ENCODE measurements at regions not wholly inside any gene's neighbourhood (a gene's known extent, or its start where the extent isn't known, plus 50 kb on each side); places are given as distances from the start of the nearest gene placed in this dataset.

- ATAC-seq = no peak
- no peak for DNase-seq
Measured at GRCh38 chr2:7815726-7816125, 866.1 kb upstream of the ID2 start.

- no peak for DNase-seq
- ATAC-seq = no peak
Measured at GRCh38 chr2:7816233-7816632, 865.6 kb upstream of the ID2 start.

GRCh38 chr2:7816944-7817343 is 864.9 kb upstream of the ID2 start:
- DNase-seq = no peak
- ATAC-seq = no peak

GRCh38 chr2:7819316-7819715 is 862.5 kb upstream of the ID2 start:
- DNase-seq = no peak

GRCh38 chr2:7819850-7820249 is 862.0 kb upstream of the ID2 start:
- DNase-seq (no peak), ATAC-seq (no peak)

More at GRCh38 chr2:7819316-7819715, 862.5 kb upstream of the ID2 start:
- no peak for ATAC-seq

GRCh38 chr2:7824211-7824610 is 857.6 kb upstream of the ID2 start:
- ATAC-seq (no peak), DNase-seq (no peak)

- ATAC-seq (peak; percentile 87), DNase-seq (peak; percentile 8)
Measured at GRCh38 chr2:7825591-7826312, 856.1 kb upstream of the ID2 start.

GRCh38 chr2:7826656-7827055 is 855.2 kb upstream of the ID2 start:
- ATAC-seq (no peak), DNase-seq (no peak)

GRCh38 chr2:7829241-7829640 is 852.6 kb upstream of the ID2 start:
- ATAC-seq = no peak
- DNase-seq = no peak

GRCh38 chr2:7830616-7831015 is 851.2 kb upstream of the ID2 start:
- ATAC-seq = no peak
- DNase-seq = no peak

- DNase-seq = no peak
- no peak for ATAC-seq
Measured at GRCh38 chr2:7835151-7835550, 846.7 kb upstream of the ID2 start.

GRCh38 chr2:7835693-7836680 is 845.9 kb upstream of the ID2 start:
- no peak for ATAC-seq
- no peak for DNase-seq

GRCh38 chr2:7837237-7837760 is 844.6 kb upstream of the ID2 start:
- no peak for ATAC-seq
- DNase-seq = no peak

- ATAC-seq = no peak
- DNase-seq = no peak
Measured at GRCh38 chr2:7838669-7839068, 843.2 kb upstream of the ID2 start.

- no peak for ATAC-seq
Measured at GRCh38 chr2:7840651-7841380, 841.0 kb upstream of the ID2 start.

GRCh38 chr2:7841751-7842150 is 840.1 kb upstream of the ID2 start:
- DNase-seq = no peak
- no peak for ATAC-seq

More at GRCh38 chr2:7840651-7841380, 841.0 kb upstream of the ID2 start:
- no peak for DNase-seq

GRCh38 chr2:7844414-7844965 is 837.4 kb upstream of the ID2 start:
- DNase-seq (no peak), ATAC-seq (no peak)

- DNase-seq (no peak), ATAC-seq (no peak)
Measured at GRCh38 chr2:7845332-7845731, 836.5 kb upstream of the ID2 start.

GRCh38 chr2:7846607-7847006 is 835.2 kb upstream of the ID2 start:
- ATAC-seq (no peak), DNase-seq (no peak)

GRCh38 chr2:7847321-7847720 is 834.5 kb upstream of the ID2 start:
- ATAC-seq (no peak), DNase-seq (no peak)

- DNase-seq (no peak), ATAC-seq (no peak)
Measured at GRCh38 chr2:7849027-7849426, 832.8 kb upstream of the ID2 start.

- no peak for DNase-seq
- no peak for ATAC-seq
Measured at GRCh38 chr2:7849531-7849930, 832.3 kb upstream of the ID2 start.
